ENCODE measurements at regions not wholly inside any gene's neighbourhood (a gene's known extent, or its start where the extent isn't known, plus 50 kb on each side); places are given as distances from the start of the nearest gene placed in this dataset.
"Not testable (repeated sequence)": the region's sequence is repeated elsewhere in the genome, so short reads cannot be mapped to it uniquely, and the experiment has no call there.

DNA sequence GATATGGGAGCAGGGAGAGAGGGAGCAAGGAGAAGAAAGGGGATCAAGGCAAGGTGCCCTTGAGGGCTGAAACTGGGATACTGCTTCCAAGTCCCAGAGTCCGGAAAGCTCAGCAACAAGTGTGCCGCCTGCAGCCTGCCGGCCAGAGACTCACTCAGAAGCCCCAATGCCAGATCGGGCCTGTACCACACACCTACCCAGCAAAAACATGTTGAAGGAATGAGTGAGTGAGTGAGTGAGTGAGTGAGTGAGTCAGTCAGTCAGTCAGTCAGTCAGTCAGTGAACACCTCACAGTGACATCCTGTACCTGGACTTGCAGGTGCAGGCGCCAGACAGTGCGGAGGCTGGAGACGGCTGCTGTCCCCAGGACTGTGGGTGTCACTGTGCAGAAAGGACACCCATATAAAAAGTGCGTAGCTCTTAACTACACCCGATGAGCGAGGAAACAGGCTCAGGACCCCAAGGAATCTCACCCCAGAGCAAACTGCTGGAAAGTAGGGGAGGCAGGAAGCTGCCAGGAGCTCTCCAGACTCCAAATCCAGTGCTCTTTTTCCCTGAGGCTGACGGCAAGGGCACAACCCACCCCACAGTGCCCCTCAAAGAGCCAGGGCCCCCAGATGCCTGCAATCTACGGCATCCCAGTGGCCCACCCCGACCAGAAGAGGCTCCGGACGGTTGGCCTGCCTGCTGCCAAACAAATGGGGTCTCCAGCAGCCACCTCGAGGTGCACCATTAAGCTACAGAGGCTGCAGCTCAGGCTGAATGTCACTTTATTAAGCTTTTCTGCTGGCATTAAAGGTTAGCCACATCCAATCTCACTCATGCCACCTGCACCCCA, 261.7 kb downstream of the NPHP4 start:
- DNase-seq = no peak

DNA sequence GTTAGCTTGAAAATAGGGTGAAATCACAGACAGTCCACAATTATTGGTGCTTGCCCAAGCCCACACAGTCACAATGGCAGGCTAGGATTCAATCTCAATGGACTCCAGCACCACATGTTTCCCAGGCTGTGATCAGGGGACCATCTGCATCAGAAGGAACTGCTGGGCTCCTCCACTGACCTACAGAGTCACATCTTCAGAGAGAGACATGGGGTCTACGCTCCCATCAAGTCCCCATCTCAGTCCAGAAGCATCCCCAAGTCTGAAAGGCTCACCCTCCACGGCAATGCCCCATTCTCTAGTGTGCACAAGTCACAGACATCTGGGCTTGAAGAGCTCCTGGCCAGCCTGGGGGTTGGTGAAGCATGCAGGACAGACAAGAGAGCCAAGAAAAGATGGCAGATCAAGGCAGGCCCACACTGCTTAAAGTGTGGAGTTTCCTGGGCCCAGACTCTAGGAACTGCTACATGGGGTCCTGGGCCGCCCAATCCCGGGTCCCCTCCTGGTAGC, 262.5 kb downstream of the NPHP4 start:
- DNase-seq = no peak

DNA sequence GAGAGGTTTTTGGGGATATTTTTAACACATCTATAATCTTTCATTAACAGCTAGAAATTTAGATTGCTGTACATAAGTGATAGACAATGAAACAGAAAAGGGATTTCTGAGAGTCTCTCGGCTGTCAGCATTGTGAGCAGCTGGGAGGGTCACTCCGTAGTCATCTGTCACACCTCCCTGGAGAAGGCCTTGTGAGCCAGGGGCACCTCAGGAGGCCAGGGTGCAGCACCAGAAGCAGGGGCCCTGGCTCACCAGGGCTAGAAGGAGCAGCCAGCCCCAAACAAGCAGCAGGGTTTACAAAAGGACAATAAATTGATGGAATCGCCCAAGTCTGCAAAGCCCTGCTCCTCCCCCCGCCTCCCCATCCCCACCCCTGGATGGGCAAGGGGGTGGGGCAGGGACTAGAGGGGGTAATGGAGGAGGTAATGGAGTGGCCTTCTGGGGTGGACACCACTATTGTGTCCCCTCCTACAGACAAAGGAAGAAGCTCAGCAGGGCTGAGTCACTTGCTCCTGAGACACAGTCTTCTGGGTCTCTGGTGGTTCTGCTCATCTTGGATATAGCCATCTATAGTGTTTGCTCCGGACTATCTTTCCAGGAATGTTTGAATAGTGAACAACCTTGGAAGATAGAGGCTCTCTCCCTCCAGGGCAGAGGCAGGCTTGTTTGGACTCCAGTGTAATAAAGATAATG, 263.4 kb downstream of the NPHP4 start:
- DNase-seq = no peak

DNA sequence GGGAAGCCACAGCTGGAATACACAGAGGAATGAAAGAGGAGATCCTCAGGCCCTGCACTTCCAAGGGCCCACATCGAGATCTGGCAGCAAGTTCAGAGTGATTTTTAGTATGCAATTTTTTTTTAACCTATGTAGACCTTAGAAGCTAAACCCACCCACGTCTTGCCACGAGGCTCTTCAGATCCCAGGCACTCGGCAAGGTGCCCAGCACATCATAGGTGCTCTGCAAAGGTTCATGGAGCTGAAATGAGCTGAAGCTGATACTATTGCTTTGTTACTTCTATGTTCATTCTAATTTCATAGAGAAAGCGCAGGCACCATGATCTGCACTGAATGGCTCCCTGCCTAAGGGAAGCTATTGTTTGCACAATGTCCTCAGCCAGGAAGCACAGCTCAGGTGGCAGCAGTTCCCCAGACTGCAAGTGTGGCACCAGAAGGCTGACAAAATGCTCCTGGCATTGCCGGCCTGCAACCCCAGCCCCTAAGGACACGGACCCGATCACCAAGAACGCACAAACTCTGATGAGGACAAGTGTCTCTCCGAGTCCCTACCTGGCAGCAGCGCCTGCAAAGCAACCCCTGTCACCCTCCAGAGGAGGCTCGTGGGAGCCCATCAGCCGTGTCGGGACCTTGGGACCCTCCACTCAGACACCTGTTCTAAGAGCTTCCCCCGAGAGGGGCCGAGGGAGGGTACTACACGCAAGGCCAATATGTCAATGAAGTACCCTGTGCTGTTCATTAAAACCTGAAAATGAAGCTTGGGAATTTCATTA, 264.2 kb downstream of the NPHP4 start:
- DNase-seq = no peak

GRCh38 chr1:5727191-5727590, 265.0 kb downstream of the NPHP4 start:
- DNase-seq = no peak

- not testable (repeated sequence) for DNase-seq
Measured at GRCh38 chr1:5726586-5727184, 265.5 kb downstream of the NPHP4 start.

DNA sequence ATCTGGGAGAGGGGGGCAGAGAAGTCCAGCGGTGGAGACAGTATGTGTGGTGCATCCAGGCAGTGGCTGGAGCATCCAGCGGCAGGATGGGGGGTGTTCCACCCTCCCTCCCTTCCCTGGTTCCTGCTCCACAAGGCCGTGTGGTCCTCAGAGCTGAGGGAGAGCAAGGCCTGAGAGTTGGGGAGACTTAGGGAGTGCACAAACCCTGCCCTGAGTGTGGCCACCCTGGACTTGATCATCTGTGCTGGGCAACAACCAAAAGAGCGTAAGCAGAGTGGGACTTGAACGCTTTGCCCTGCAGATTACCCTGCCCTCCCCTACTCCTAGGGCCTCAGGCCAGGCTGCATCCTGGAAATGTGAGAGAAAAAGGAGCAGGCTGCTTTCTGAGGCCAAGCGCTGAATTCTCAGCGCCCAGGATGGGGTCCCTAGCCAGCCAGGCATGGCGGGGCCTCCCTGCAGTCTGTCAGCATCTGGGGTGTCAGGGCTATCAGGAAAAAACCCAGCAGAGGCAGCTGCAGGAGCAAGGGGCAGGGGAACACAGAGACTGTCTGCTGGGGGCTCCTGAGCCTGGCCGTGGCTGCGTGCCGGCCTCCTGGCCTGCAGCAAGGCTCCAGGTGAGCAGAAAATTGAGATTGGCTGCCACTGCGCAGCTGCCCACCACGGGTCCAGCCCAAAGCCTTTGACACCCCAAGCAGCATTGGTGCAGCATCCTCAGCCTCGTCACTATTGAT, 266.2 kb downstream of the NPHP4 start:
- no peak for DNase-seq

DNA sequence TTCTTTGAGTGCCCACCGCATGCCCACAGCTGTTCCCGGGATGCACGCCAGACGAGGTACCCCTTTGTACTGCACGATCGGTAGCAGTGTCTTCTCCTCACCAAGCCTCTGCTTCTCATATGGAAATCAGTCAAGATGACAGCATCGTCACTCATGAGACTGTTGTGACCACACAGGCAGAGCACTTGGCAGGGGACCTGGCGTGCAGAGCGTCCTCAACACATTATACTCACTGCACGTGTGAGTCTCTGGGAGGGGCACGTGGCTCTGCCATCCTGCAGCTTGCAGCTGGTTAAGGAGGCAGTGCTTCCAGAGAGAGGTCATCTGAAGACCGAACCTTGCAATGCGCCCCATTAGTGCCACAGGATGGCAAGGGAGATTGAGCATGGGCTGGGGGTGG, 266.8 kb downstream of the NPHP4 start:
- DNase-seq = no peak

GRCh38 chr1:5724847-5725246, 267.4 kb downstream of the NPHP4 start:
- DNase-seq = no peak

DNA sequence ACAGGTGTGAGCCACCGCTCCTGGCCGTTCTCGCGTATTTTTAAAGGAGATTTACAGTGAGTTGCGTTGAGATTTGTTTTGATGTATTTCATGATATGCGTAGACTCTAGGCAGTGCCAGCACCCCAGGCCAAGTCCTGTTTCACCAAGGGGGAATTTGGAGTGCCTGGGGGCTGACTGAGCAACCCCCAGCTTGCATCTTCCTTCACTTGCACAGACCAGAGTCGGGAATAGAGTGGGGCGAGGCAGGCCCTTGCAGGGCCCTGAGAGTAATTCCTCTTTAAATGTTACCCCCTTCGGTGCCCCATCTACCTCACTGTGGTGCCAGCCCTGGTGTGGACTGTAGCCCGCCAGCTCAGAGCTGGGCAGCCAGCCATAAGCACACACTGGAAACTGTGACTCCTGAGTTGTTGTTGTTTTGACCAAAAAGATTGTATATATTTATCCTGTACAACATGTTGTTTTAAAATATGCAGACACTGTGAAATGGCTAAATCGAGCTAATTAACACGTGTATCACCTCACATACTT, 269.5 kb downstream of the NPHP4 start:
- no peak for DNase-seq

GRCh38 chr1:5721634-5722215, 270.5 kb downstream of the NPHP4 start:
- no peak for DNase-seq

DNA sequence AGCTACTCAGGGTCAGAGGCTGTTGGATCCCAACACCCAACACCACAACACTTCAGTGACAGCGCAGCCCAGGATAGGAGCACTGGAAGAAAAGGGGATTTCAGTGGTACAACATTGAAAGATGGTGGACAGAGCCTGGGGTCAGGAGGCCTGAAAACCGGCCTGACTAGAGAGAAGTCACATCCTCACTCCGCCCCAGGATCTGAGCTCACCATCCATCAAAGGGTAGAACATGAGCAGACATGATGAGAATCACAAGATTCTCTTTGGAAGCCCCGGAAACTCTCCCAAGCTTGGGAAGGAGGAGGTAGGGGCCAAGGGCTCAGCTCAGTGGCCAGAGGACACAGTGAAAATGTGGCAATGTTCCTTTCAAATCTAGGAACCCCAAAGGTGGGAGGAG, 271.3 kb downstream of the NPHP4 start:
- DNase-seq = no peak

GRCh38 chr1:5720484-5720883, 271.7 kb downstream of the NPHP4 start:
- DNase-seq = no peak

GRCh38 chr1:5720045-5720444, 272.2 kb downstream of the NPHP4 start:
- DNase-seq = no peak

GRCh38 chr1:5718831-5719632, 273.2 kb downstream of the NPHP4 start:
- DNase-seq = no peak

- DNase-seq = no peak
Measured at GRCh38 chr1:5717031-5717682, 275.1 kb downstream of the NPHP4 start.

GRCh38 chr1:5716126-5716525, 276.1 kb downstream of the NPHP4 start:
- DNase-seq = no peak

GRCh38 chr1:5713101-5714010, 278.9 kb downstream of the NPHP4 start:
- no peak for DNase-seq

Data from hematopoietic multipotent progenitor cell treated with erythropoietin and hydrocortisone succinate and interleukin-3 and kit ligand, for 4 days (in vitro differentiated cells).